Activated T-cell treated with anti-CD3 and anti-CD28 coated beads, Interleukin-2, amount 50 U/mL, for 72 hours (primary cell): ENCODE measurements at regions not wholly inside any gene's neighbourhood (a gene's known extent, or its start where the extent isn't known, plus 50 kb on each side); places are given as distances from the start of the nearest gene placed in this dataset.
"Not testable (repeated sequence)": the region's sequence is repeated elsewhere in the genome, so short reads cannot be mapped to it uniquely, and the experiment has no call there.

ENCODE experiments used
- ATAC-seq, 2 donors: fragments of 150-1000 bp; cut with Tn5 transposase; replicated peaks in 1 of 2; 2 replicates each; pipeline ENCODE4 v1.10.0; 2021; ENCODE audit warnings: moderate library complexity in 2 of 2, mild to moderate bottlenecking in 1 of 2
- DNase-seq, 2 donors: peaks; one replicate each; pipeline ENCODE4 v3.0.0; 2021 to 2022; ENCODE audit warnings: mixed read lengths in 1 of 2
- H3K27ac Mint-ChIP-seq: one replicate; pipeline ENCODE4 v1.8.0; 2022; ENCODE audit warnings: mild to moderate bottlenecking, moderate library complexity, mixed read lengths
- H3K27me3 Mint-ChIP-seq: one replicate; pipeline ENCODE4 v1.8.0; 2022; ENCODE audit warnings: low read depth, mixed read lengths
- H3K36me3 Mint-ChIP-seq, 2 donors: one replicate each; pipeline ENCODE4 v1.8.0; 2022; ENCODE audit warnings: mixed read lengths in 2 of 2, mild to moderate bottlenecking in 1 of 2; ENCODE audit not compliant: insufficient read depth in 2 of 2
- H3K4me1 Mint-ChIP-seq: one replicate; pipeline ENCODE4 v1.8.0; 2022; ENCODE audit warnings: low read depth, mixed read lengths
- H3K4me3 Mint-ChIP-seq, 2 donors: one replicate each; pipeline ENCODE4 v1.8.0; 2022; ENCODE audit warnings: mild to moderate bottlenecking in 2 of 2, mixed read lengths in 2 of 2, moderate library complexity in 2 of 2
- H3K9me3 Mint-ChIP-seq, 2 donors: one replicate each; pipeline ENCODE4 v1.8.0; 2022; ENCODE audit warnings: mixed read lengths in 2 of 2

GRCh38 chr2:110323832-110324231 is 111.5 kb upstream of the MTLN start:
- not testable (repeated sequence) for DNase-seq, H3K27me3 Mint-ChIP-seq, H3K4me1 Mint-ChIP-seq, H3K9me3 Mint-ChIP-seq, ATAC-seq, H3K36me3 Mint-ChIP-seq, H3K4me3 Mint-ChIP-seq, H3K27ac Mint-ChIP-seq

- ATAC-seq, DNase-seq, H3K4me3 Mint-ChIP-seq, H3K27me3 Mint-ChIP-seq, H3K4me1 Mint-ChIP-seq, H3K36me3 Mint-ChIP-seq, H3K9me3 Mint-ChIP-seq, H3K27ac Mint-ChIP-seq: not testable (repeated sequence)
Observed at GRCh38 chr2:110322535-110322934, 110.2 kb upstream of the MTLN start.

GRCh38 chr2:110320834-110321563 is 108.7 kb upstream of the MTLN start:
- H3K4me3 Mint-ChIP-seq, H3K4me1 Mint-ChIP-seq, ATAC-seq, H3K36me3 Mint-ChIP-seq, H3K27ac Mint-ChIP-seq, DNase-seq, H3K27me3 Mint-ChIP-seq, H3K9me3 Mint-ChIP-seq: not testable (repeated sequence)

GRCh38 chr2:110318898-110319297 is 106.6 kb upstream of the MTLN start:
- H3K27ac Mint-ChIP-seq, H3K4me1 Mint-ChIP-seq, ATAC-seq: not testable (repeated sequence)

GRCh38 chr2:110317377-110317776 is 105.0 kb upstream of the MTLN start:
- not testable (repeated sequence) for DNase-seq, H3K27ac Mint-ChIP-seq, H3K4me3 Mint-ChIP-seq, H3K27me3 Mint-ChIP-seq, H3K9me3 Mint-ChIP-seq, H3K4me1 Mint-ChIP-seq, H3K36me3 Mint-ChIP-seq
- peak; percentile 58 to 66 for ATAC-seq

More at GRCh38 chr2:110318898-110319297, 106.6 kb upstream of the MTLN start:
- not testable (repeated sequence) for H3K9me3 Mint-ChIP-seq, DNase-seq, H3K36me3 Mint-ChIP-seq, H3K4me3 Mint-ChIP-seq, H3K27me3 Mint-ChIP-seq

GRCh38 chr2:110316051-110316865 is 103.9 kb upstream of the MTLN start:
- not testable (repeated sequence) for H3K27me3 Mint-ChIP-seq, H3K4me1 Mint-ChIP-seq, H3K27ac Mint-ChIP-seq, DNase-seq, ATAC-seq, H3K4me3 Mint-ChIP-seq, H3K36me3 Mint-ChIP-seq, H3K9me3 Mint-ChIP-seq

GRCh38 chr2:110315054-110315820 is 102.9 kb upstream of the MTLN start:
- H3K27me3 Mint-ChIP-seq, H3K4me1 Mint-ChIP-seq, H3K27ac Mint-ChIP-seq, DNase-seq, H3K36me3 Mint-ChIP-seq, ATAC-seq, H3K4me3 Mint-ChIP-seq, H3K9me3 Mint-ChIP-seq: not testable (repeated sequence)

- not testable (repeated sequence) for H3K9me3 Mint-ChIP-seq, H3K36me3 Mint-ChIP-seq, H3K27ac Mint-ChIP-seq
Observed at GRCh38 chr2:110314472-110314871, 102.1 kb upstream of the MTLN start.

GRCh38 chr2:110313032-110313431 is 100.7 kb upstream of the MTLN start:
- not testable (repeated sequence) for H3K27ac Mint-ChIP-seq, H3K4me3 Mint-ChIP-seq, ATAC-seq, H3K9me3 Mint-ChIP-seq, DNase-seq, H3K27me3 Mint-ChIP-seq, H3K4me1 Mint-ChIP-seq, H3K36me3 Mint-ChIP-seq

More at GRCh38 chr2:110314472-110314871, 102.1 kb upstream of the MTLN start:
- H3K4me3 Mint-ChIP-seq, H3K4me1 Mint-ChIP-seq, DNase-seq, H3K27me3 Mint-ChIP-seq, ATAC-seq: not testable (repeated sequence)

- H3K36me3 Mint-ChIP-seq, H3K27me3 Mint-ChIP-seq, H3K4me1 Mint-ChIP-seq, DNase-seq, H3K27ac Mint-ChIP-seq, H3K9me3 Mint-ChIP-seq, ATAC-seq, H3K4me3 Mint-ChIP-seq: not testable (repeated sequence)
Observed at GRCh38 chr2:110311713-110312444, 99.5 kb upstream of the MTLN start.

- ATAC-seq, H3K4me3 Mint-ChIP-seq, DNase-seq, H3K36me3 Mint-ChIP-seq, H3K27me3 Mint-ChIP-seq, H3K4me1 Mint-ChIP-seq, H3K9me3 Mint-ChIP-seq, H3K27ac Mint-ChIP-seq: not testable (repeated sequence)
Observed at GRCh38 chr2:110310988-110311475, 98.7 kb upstream of the MTLN start.

GRCh38 chr2:110308728-110309127 is 96.4 kb upstream of the MTLN start:
- not testable (repeated sequence) for H3K36me3 Mint-ChIP-seq, H3K4me1 Mint-ChIP-seq, DNase-seq, H3K27ac Mint-ChIP-seq, H3K9me3 Mint-ChIP-seq, H3K27me3 Mint-ChIP-seq, H3K4me3 Mint-ChIP-seq, ATAC-seq
